GM12891 (cell line): ENCODE measurements at regions not wholly inside any gene's neighbourhood (a gene's known extent, or its start where the extent isn't known, plus 50 kb on each side); places are given as distances from the start of the nearest gene placed in this dataset.
"Not testable (repeated sequence)": the region's sequence is repeated elsewhere in the genome, so short reads cannot be mapped to it uniquely, and the experiment has no call there.

ENCODE experiments used
- POLR2A ChIP-seq: IDR thresholded peaks from 2 replicates; pipeline ENCODE4 v1.6.1; 2011; ENCODE audit warnings: low read depth, low read length, control low read depth
- POLR2AphosphoS5 ChIP-seq: IDR thresholded peaks from 2 replicates; pipeline ENCODE4 v1.6.1; 2011; ENCODE audit warnings: low read depth, low read length, control low read depth
- SPI1 ChIP-seq: IDR thresholded peaks from 2 replicates; pipeline ENCODE4 v1.6.1; 2011; ENCODE audit warnings: low read depth, low read length, control low read depth

DNA sequence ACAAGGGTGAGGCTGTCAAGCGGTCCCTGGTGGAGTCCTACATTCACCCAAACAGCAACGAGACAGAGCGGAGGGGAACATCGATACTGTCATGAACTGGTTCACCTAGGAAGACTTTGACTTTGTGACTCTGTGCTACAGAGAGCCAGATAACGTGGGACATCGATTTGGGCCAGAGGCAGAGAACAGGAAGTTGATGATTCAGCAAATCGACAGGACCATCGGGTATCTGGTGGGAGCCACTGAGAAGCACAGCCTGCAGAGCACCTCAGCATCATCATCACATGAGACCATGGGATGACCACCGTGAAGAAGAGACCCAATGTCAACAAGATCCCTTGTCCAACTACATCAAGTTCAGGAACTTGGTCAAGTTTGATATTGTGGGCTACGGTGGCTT is 104.1 kb upstream of the DRD5 start:
- not testable (repeated sequence) for TF ChIP-seq POLR2AphosphoS5, POLR2A, SPI1
